Neuronal stem cell (in vitro differentiated cells): ENCODE measurements at regions not wholly inside any gene's neighbourhood (a gene's known extent, or its start where the extent isn't known, plus 50 kb on each side); places are given as distances from the start of the nearest gene placed in this dataset.
A peak's percentile ranks its signal among the peaks of the same experiment; 100 is the strongest.

Experiments used
- DNase-seq: peaks from one replicate; pipeline ENCODE4 v3.0.0-alpha.2; 2013; ENCODE audit warnings: low spot score
- H2AFZ ChIP-seq: one replicate; pipeline ENCODE4 v1.6.1; 2013; ENCODE audit warnings: mild to moderate bottlenecking, low read length, inconsistent platforms
- H2AK5ac ChIP-seq: 2 replicates; pipeline ENCODE4 v1.6.1; 2013; ENCODE audit warnings: low read depth, mild to moderate bottlenecking, inconsistent platforms, low read length, moderate library complexity, mixed read lengths
- H2BK120ac ChIP-seq: 2 replicates; pipeline ENCODE4 v1.6.1; 2013; ENCODE audit warnings: low read depth, mild to moderate bottlenecking, inconsistent platforms, low read length, moderate library complexity, mixed read lengths
- H2BK12ac ChIP-seq: one replicate; pipeline ENCODE4 v1.6.1; 2013; ENCODE audit warnings: low read length, inconsistent platforms
- H2BK15ac ChIP-seq: 2 replicates; pipeline ENCODE4 v1.6.1; 2013; ENCODE audit warnings: mild to moderate bottlenecking, low read length, inconsistent platforms, mixed read lengths
- H2BK5ac ChIP-seq: one replicate; pipeline ENCODE4 v1.6.1; 2013; ENCODE audit warnings: inconsistent platforms, mild to moderate bottlenecking, low read length, moderate library complexity
- H3K14ac ChIP-seq: one replicate; pipeline ENCODE4 v1.6.1; 2013; ENCODE audit warnings: low read length, inconsistent platforms
- H3K18ac ChIP-seq: 2 replicates; pipeline ENCODE4 v1.6.1; 2013; ENCODE audit warnings: low read length, inconsistent platforms
- H3K23ac ChIP-seq: 2 replicates; pipeline ENCODE4 v1.6.1; 2013; ENCODE audit warnings: low read depth, mild to moderate bottlenecking, mixed read lengths, low read length, inconsistent platforms; ENCODE audit not compliant: poor library complexity
- H3K27ac ChIP-seq: replicated peaks from 3 replicates; pipeline ENCODE4 v1.5.1; 2013; ENCODE audit warnings: low read length, inconsistent platforms
- H3K27me3 ChIP-seq, 3 experiments: 2 replicates each; pipeline ENCODE4 v1.6.1; 2013; ENCODE audit warnings: low read length in 3 of 3, mild to moderate bottlenecking in 2 of 3, inconsistent platforms in 1 of 3, low read depth in 1 of 3, mixed read lengths in 1 of 3, moderate library complexity in 1 of 3; ENCODE audit not compliant: control insufficient read depth in 3 of 3, insufficient read depth in 3 of 3
- H3K36me3 ChIP-seq, 2 donors: replicated peaks in 1 of 2; 2 replicates each; pipeline ENCODE4 v1.6.1; 2013; ENCODE audit warnings: low read length in 2 of 2; ENCODE audit not compliant: control insufficient read depth in 2 of 2, insufficient read depth in 2 of 2
- H3K4ac ChIP-seq: 2 replicates; pipeline ENCODE4 v1.6.1; 2013; ENCODE audit warnings: inconsistent platforms, mild to moderate bottlenecking, low read length, moderate library complexity
- H3K4me1 ChIP-seq, 2 donors: 1 replicate in 1 of 2; 2 replicates in 1 of 2; pipeline ENCODE4 v1.6.1; 2013; ENCODE audit warnings: low read length in 2 of 2, low read depth in 1 of 2; ENCODE audit not compliant: control insufficient read depth in 2 of 2, insufficient read depth in 1 of 2
- H3K4me2 ChIP-seq: one replicate; pipeline ENCODE4 v1.6.1; 2013; ENCODE audit warnings: mild to moderate bottlenecking, low read length, inconsistent platforms; ENCODE audit not compliant: insufficient read depth, poor library complexity, severe bottlenecking
- H3K4me3 ChIP-seq, 2 donors: 2 replicates each; pipeline ENCODE4 v1.5.1; 2013; ENCODE audit warnings: low read length in 2 of 2, mild to moderate bottlenecking in 2 of 2, inconsistent platforms in 1 of 2, moderate library complexity in 1 of 2
- H3K79me1 ChIP-seq: one replicate; pipeline ENCODE4 v1.6.1; 2013; ENCODE audit warnings: low read depth, mild to moderate bottlenecking, inconsistent platforms, low read length, moderate library complexity
- H3K9ac ChIP-seq: one replicate; pipeline ENCODE4 v1.6.1; 2013; ENCODE audit warnings: mild to moderate bottlenecking, low read depth, low read length, inconsistent platforms; ENCODE audit not compliant: poor library complexity
- H3K9me3 ChIP-seq, 2 donors: replicated peaks in 1 of 2; 2 replicates each; pipeline versions ENCODE3 to v1.6.1; 2013; ENCODE audit warnings: low read length in 2 of 2, mild to moderate bottlenecking in 2 of 2, inconsistent platforms in 1 of 2, low read depth in 1 of 2, mixed read lengths in 1 of 2, moderate library complexity in 1 of 2; ENCODE audit not compliant: control insufficient read depth in 2 of 2, insufficient read depth in 1 of 2
- H4K8ac ChIP-seq: one replicate; pipeline ENCODE4 v1.6.1; 2013; ENCODE audit warnings: low read depth, mild to moderate bottlenecking, inconsistent platforms, low read length, moderate library complexity
- H4K91ac ChIP-seq: one replicate; pipeline ENCODE4 v1.6.1; 2013; ENCODE audit warnings: low read length, low read depth, mild to moderate bottlenecking, inconsistent platforms; ENCODE audit not compliant: poor library complexity
- WGBS, 2 donors: extraction: QIAGEN DNeasy Blood & Tissue Kit; methylation state at CpG; one replicate each; pipeline ENCODE4 v1.1.7; 2013; ENCODE audit warnings: missing lambda C conversion rate in 2 of 2, mixed read lengths in 1 of 2; ENCODE audit not compliant: insufficient read length in 2 of 2, insufficient replicate concordance in 1 of 2; ENCODE audit errors: extremely low coverage in 2 of 2; 5-methylcytosine and 5-hydroxymethylcytosine counted together

GRCh38 chr15:94033683-94034020 lies 197.7 kb upstream of the MCTP2 start:
- Histone ChIP-seq H2AK5ac (peak overlapping the region; percentile 49), H2BK120ac (no peak overlapping the region), H3K27ac (no peak overlapping the region), H3K4me3 (no peak overlapping the region), H4K91ac (no peak overlapping the region), H3K14ac (no peak overlapping the region), H3K4me1 (peaks cover 0 to 2% of the 10 kb centered on the region in 2 donors), H3K4ac (no peak overlapping the region), H4K8ac (no peak overlapping the region), H2BK12ac (no peak overlapping the region), H3K9me3 (no peaks in the 10 kb centered on the region), H3K27me3 (no peaks in the 10 kb centered on the region), H3K9ac (peak overlapping the region; percentile 34), H3K79me1 (no peaks in the 10 kb centered on the region), H2BK15ac (no peak overlapping the region), H3K36me3 (no peaks in the 10 kb centered on the region), H3K23ac (no peak overlapping the region), H3K18ac (peak overlapping the region; percentile 15), H3K4me2 (no peak overlapping the region), H2BK5ac (no peak overlapping the region), H2AFZ (no peak overlapping the region)
- DNase-seq, result no peak
- no CpG with 5 or more reads among the region's 17 CpGs for WGBS, 2 donors

- Histone ChIP-seq H3K4me1 (peaks cover 0 to 2% of the 10 kb centered on the region in 2 donors), H3K36me3 (no peaks in the 10 kb centered on the region), H4K8ac (no peak overlapping the region), H3K23ac (no peak overlapping the region), H2BK5ac (no peak overlapping the region), H3K14ac (no peak overlapping the region), H3K4me2 (no peak overlapping the region), H2AK5ac (peak overlapping the region; percentile 49), H2BK12ac (no peak overlapping the region), H3K79me1 (no peaks in the 10 kb centered on the region), H3K9me3 (no peaks in the 10 kb centered on the region), H3K27me3 (no peaks in the 10 kb centered on the region), H2BK15ac (no peak overlapping the region), H3K18ac (no peak overlapping the region), H2BK120ac (no peak overlapping the region), H3K4me3 (no peak overlapping the region), H3K27ac (no peak overlapping the region), H2AFZ (no peak overlapping the region), H4K91ac (no peak overlapping the region), H3K9ac (peak overlapping the region; percentile 34), H3K4ac (no peak overlapping the region)
- DNase-seq, result no peak
- no CpG with 5 or more reads among the region's 8 CpGs for WGBS, 2 donors
Observed at GRCh38 chr15:94033014-94033682, 198.2 kb upstream of the MCTP2 start.

GRCh38 chr15:94032571-94032970 lies 198.8 kb upstream of the MCTP2 start:
- H3K9ac ChIP-seq, result no peak overlapping the region
- whole genome bisulfite sequencing, 2 donors, result no CpG with 5 or more reads among the region's 7 CpGs
- DNase-seq, result no peak

DNA sequence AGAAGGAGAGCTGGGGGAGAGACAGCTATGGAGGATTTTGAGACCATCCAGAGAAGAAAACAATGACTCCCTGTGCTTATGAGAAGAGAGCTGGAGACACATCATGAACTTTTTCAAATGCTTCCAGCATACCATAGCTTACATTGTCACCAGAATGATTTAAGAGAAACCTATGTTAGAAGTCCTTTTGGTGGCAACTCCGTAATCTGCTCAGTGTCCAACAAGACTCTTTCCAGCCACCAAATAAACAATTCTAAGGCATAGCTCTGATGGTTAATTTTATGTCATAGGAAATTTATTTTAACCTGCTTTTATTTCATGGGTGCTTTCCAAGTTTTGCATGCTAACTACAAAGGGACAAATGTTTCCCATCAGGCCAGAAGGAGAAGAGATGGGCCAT lies 200.3 kb upstream of the MCTP2 start:
- Histone ChIP-seq H2AK5ac (no peak overlapping the region), H2BK120ac (no peak overlapping the region), H3K9ac (no peak overlapping the region), H3K4me1 (peaks cover 2 to 10% of the 10 kb centered on the region in 2 donors), H3K36me3 (no peaks in the 10 kb centered on the region), H3K4me2 (no peak overlapping the region), H3K23ac (no peak overlapping the region), H4K8ac (no peak overlapping the region), H2AFZ (no peak overlapping the region), H3K27ac (no peak overlapping the region), H3K14ac (no peak overlapping the region), H3K27me3 (no peaks in the 10 kb centered on the region), H3K9me3 (no peaks in the 10 kb centered on the region), H3K4ac (no peak overlapping the region), H3K79me1 (no peaks in the 10 kb centered on the region), H2BK15ac (no peak overlapping the region), H4K91ac (no peak overlapping the region), H3K18ac (no peak overlapping the region), H2BK5ac (no peak overlapping the region), H3K4me3 (no peak overlapping the region), H2BK12ac (no peak overlapping the region)
- no CpG with 5 or more reads among the region's 1 CpG for WGBS, 2 donors
- DNase-seq, result no peak

More at GRCh38 chr15:94032571-94032970, 198.8 kb upstream of the MCTP2 start:
- Histone ChIP-seq H2AK5ac (no peak overlapping the region), H2AFZ (no peak overlapping the region), H3K18ac (no peak overlapping the region), H2BK5ac (no peak overlapping the region), H3K79me1 (no peaks in the 10 kb centered on the region), H3K4me2 (no peak overlapping the region), H4K91ac (no peak overlapping the region), H3K4me3 (no peak overlapping the region), H2BK12ac (no peak overlapping the region), H3K36me3 (no peaks in the 10 kb centered on the region), H3K4ac (no peak overlapping the region), H3K23ac (no peak overlapping the region), H3K9me3 (no peaks in the 10 kb centered on the region), H3K27ac (no peak overlapping the region), H2BK15ac (no peak overlapping the region), H3K27me3 (no peaks in the 10 kb centered on the region), H2BK120ac (no peak overlapping the region), H4K8ac (no peak overlapping the region), H3K4me1 (peaks cover 0 to 2% of the 10 kb centered on the region in 2 donors), H3K14ac (no peak overlapping the region)
